ENCODE measurements at regions not wholly inside any gene's neighbourhood (a gene's known extent, or its start where the extent isn't known, plus 50 kb on each side); places are given as distances from the start of the nearest gene placed in this dataset.
"Not testable (repeated sequence)": the region's sequence is repeated elsewhere in the genome, so short reads cannot be mapped to it uniquely, and the experiment has no call there.

DNA sequence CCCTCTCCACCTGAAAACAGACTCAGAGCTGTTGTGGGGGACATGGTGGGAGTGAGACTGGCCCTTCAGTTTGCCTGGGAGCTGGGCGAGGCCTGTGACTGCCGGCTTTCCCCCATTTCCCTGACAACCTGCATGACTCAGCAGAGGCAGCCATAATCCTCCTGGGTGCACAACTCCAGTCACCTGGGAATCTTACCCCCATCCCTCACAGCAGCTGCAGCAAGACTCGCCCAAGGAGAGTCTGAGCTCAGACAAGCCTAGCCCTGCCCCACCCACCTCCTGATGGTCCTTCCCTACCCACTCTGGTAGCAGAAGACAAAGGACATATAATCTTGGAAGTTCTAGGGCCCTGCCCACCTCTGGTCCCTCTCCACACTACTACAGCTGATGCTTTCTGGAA, 207.3 kb upstream of the ARID2 start:
- no peaks in the 10 kb centered on the region for H3K36me3 ChIP-seq (ENCODE audit: control insufficient read depth in 2 of 2, insufficient read depth in 2 of 2, low read length in 2 of 2)
- no peak overlapping the region for H3K27ac ChIP-seq (ENCODE audit: low read length)
- no peak overlapping the region for H3K4me3 ChIP-seq (ENCODE audit: low read length in 2 of 2)
- H3K4me1 ChIP-seq (ENCODE audit: control insufficient read depth, insufficient read depth, low read length): no peaks in the 10 kb centered on the region
- no peak overlapping the region for H3K9ac ChIP-seq (ENCODE audit: low read length in 2 of 2)
- no peaks in the 10 kb centered on the region for H3K9me3 ChIP-seq (ENCODE audit: control insufficient read depth in 2 of 2, low read length in 2 of 2)
- no peaks in the 10 kb centered on the region for H3K27me3 ChIP-seq (ENCODE audit: control insufficient read depth in 1 of 2, insufficient read depth in 2 of 2, low read length in 2 of 2)

DNA sequence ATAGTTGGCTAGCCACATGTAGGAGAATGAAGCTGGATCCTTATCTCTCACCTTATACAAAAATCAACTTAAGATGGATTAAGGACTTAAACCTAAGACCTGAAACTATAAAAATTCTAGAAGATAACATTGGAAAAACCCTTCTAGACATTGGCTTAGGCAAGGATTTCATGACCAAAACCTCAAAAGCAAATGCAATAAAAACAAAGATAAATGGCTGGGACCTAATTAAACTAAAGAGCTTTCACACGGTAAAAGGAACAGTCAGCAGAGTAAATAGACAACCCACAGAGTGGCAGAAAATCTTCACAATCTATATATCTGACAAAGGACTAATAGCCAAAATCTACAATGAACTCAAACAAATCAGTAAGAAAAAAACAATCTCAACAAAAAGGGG, 202.7 kb upstream of the ARID2 start:
- H3K4me3 ChIP-seq (ENCODE audit: low read length in 2 of 2); H3K9me3 ChIP-seq (ENCODE audit: control insufficient read depth in 2 of 2, low read length in 2 of 2); H3K36me3 ChIP-seq (ENCODE audit: control insufficient read depth in 2 of 2, insufficient read depth in 2 of 2, low read length in 2 of 2); H3K27ac ChIP-seq (ENCODE audit: low read length); H3K4me1 ChIP-seq (ENCODE audit: control insufficient read depth, insufficient read depth, low read length); H3K27me3 ChIP-seq (ENCODE audit: control insufficient read depth in 1 of 2, insufficient read depth in 2 of 2, low read length in 2 of 2); H3K9ac ChIP-seq (ENCODE audit: low read length in 2 of 2): not testable (repeated sequence)

DNA sequence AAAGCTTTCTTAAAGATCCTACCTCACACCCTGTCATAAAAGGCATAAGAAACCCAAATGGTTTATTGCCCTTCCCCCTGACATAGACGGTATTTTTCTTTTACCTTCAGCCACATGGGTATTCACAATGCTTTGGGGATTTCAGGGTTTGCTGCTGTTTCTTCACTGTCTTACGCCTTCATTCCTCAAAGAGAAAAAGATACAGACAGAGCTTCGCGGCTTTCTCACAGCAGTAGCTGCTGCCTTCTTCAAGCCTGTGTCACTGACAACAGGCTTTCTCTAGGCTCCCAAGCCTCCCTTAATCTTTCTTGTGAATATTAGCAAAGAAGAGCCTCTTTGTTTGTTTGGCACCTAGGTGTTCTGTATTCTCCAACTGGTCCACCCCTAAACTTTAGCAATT, 197.4 kb upstream of the ARID2 start:
- Histone ChIP-seq H3K27ac (ENCODE audit: low read length) (no peak overlapping the region), H3K36me3 (ENCODE audit: control insufficient read depth in 2 of 2, insufficient read depth in 2 of 2, low read length in 2 of 2) (no peaks in the 10 kb centered on the region), H3K9ac (ENCODE audit: low read length in 2 of 2) (no peak overlapping the region), H3K4me3 (ENCODE audit: low read length in 2 of 2) (no peak overlapping the region), H3K27me3 (ENCODE audit: control insufficient read depth in 1 of 2, insufficient read depth in 2 of 2, low read length in 2 of 2) (no peaks in the 10 kb centered on the region), H3K4me1 (ENCODE audit: control insufficient read depth, insufficient read depth, low read length) (no peaks in the 10 kb centered on the region), H3K9me3 (ENCODE audit: control insufficient read depth in 2 of 2, low read length in 2 of 2) (no peaks in the 10 kb centered on the region)

DNA sequence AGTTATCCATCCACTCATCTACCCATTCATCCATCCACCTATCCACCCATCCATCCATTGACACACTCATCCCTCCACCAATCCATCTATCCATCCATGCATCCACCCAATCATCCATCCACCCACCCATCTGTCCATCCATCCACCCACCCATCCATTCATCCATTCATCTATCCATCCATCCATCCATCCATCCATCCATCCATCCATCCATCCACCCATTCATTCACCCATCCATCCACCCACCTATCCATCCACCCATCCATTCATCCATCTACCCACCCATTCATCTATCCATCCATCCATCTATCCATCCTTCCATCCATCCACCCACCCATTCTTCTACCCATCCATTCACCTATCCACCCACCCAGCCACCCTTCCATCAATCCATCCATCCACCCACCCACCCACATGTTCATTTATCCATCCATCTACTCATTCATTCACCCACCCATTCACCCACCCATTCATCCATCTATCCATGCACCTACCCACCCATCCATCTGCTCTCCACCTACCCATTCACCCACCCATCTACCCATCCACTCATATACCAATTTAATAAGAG, 193.8 kb upstream of the ARID2 start:
- Histone ChIP-seq H3K4me3 (ENCODE audit: low read length in 2 of 2) (no peak overlapping the region), H3K27ac (ENCODE audit: low read length) (no peak overlapping the region), H3K9me3 (ENCODE audit: control insufficient read depth in 2 of 2, low read length in 2 of 2) (no peaks in the 10 kb centered on the region), H3K4me1 (ENCODE audit: control insufficient read depth, insufficient read depth, low read length) (no peaks in the 10 kb centered on the region), H3K9ac (ENCODE audit: low read length in 2 of 2) (no peak overlapping the region), H3K27me3 (ENCODE audit: control insufficient read depth in 1 of 2, insufficient read depth in 2 of 2, low read length in 2 of 2) (no peaks in the 10 kb centered on the region), H3K36me3 (ENCODE audit: control insufficient read depth in 2 of 2, insufficient read depth in 2 of 2, low read length in 2 of 2) (no peaks in the 10 kb centered on the region)

DNA sequence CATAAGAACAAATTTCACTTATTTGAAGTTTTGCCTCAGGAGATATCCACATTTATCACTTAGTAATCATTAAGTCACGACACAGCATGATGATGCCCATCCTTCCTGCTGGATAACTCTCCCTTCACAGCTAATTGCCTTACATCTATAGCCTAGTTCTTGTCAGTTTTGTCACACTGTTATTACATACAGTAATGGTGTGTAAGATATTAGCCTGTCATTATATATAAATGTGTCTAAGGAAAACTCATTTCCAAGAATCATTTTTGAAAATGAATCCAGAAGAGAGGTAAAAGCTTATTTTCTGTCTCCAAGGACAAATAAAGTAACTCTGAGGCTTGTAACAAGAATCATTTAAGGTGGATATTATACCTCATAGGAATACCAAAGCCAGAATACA, 193.2 kb upstream of the ARID2 start:
- H3K27ac ChIP-seq (ENCODE audit: low read length): no peak overlapping the region
- H3K9me3 ChIP-seq (ENCODE audit: control insufficient read depth in 2 of 2, low read length in 2 of 2): no peaks in the 10 kb centered on the region
- H3K4me3 ChIP-seq (ENCODE audit: low read length in 2 of 2): no peak overlapping the region

DNA sequence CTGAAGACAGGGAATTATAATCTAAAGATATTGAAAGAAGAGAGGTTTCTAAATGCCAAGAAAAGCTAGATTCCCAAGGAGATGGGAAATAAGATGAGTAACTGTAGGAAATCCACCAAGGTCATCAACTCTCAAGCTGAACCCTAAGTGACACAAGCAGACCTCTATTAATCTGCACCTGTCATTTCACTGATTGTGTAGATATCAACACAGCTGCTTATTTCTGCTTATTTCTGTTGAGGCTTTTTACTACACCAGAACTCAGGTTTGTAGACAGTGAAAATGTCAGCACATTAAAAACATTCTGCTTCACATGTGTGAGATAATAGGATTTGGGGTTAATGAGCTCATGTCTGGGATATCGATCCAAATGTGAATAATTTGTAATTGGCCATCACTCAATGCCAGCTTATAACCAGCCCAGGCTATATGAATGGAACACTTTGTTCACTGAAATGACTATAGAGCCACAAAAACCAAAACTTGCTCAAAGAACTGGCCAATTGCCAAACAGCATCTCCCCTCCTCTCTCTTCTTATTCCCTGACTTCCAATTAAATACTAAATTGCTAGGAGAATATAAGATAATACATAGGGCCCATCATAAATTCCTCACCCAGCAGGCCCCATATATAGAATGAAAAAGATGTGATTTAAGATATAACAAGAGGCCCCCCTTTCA, 188.7 kb upstream of the ARID2 start:
- Histone ChIP-seq H3K27me3 (ENCODE audit: control insufficient read depth in 1 of 2, insufficient read depth in 2 of 2, low read length in 2 of 2) (no peaks in the 10 kb centered on the region), H3K9ac (ENCODE audit: low read length in 2 of 2) (no peak overlapping the region)

More for the DNA sequence above, 193.2 kb upstream of the ARID2 start:
- Histone ChIP-seq H3K4me1 (ENCODE audit: control insufficient read depth, insufficient read depth, low read length) (no peaks in the 10 kb centered on the region), H3K36me3 (ENCODE audit: control insufficient read depth in 2 of 2, insufficient read depth in 2 of 2, low read length in 2 of 2) (no peaks in the 10 kb centered on the region), H3K27me3 (ENCODE audit: control insufficient read depth in 1 of 2, insufficient read depth in 2 of 2, low read length in 2 of 2) (no peaks in the 10 kb centered on the region), H3K9ac (ENCODE audit: low read length in 2 of 2) (no peak overlapping the region)

DNA sequence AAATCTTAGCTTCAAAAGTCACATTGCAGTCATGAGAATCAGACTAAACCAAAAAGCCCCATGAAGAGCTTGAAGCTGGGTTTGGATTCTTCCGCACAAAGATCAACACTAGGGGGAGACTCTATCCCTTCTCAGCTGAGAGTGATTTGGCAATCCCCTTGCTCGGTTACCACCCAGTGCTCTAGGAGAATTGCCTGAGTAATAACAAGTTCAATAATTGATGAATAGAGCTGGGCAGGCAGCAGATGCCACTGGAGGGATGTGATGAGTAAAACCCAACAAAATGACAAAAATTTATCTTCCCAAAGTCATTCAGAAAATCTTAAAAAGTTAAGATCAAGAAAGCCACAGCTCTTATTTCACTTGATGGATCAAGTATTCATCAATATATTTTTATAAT, 185.6 kb upstream of the ARID2 start:
- Histone ChIP-seq H3K27ac (ENCODE audit: low read length) (no peak overlapping the region), H3K27me3 (ENCODE audit: control insufficient read depth in 1 of 2, insufficient read depth in 2 of 2, low read length in 2 of 2) (no peaks in the 10 kb centered on the region), H3K4me3 (ENCODE audit: low read length in 2 of 2) (no peak overlapping the region), H3K36me3 (ENCODE audit: control insufficient read depth in 2 of 2, insufficient read depth in 2 of 2, low read length in 2 of 2) (no peaks in the 10 kb centered on the region), H3K9me3 (ENCODE audit: control insufficient read depth in 2 of 2, low read length in 2 of 2) (no peaks in the 10 kb centered on the region), H3K9ac (ENCODE audit: low read length in 2 of 2) (no peak overlapping the region), H3K4me1 (ENCODE audit: control insufficient read depth, insufficient read depth, low read length) (no peaks in the 10 kb centered on the region)

More for the DNA sequence above, 188.7 kb upstream of the ARID2 start:
- Histone ChIP-seq H3K9me3 (ENCODE audit: control insufficient read depth in 2 of 2, low read length in 2 of 2) (no peaks in the 10 kb centered on the region), H3K27ac (ENCODE audit: low read length) (no peak overlapping the region), H3K4me1 (ENCODE audit: control insufficient read depth, insufficient read depth, low read length) (no peaks in the 10 kb centered on the region), H3K4me3 (ENCODE audit: low read length in 2 of 2) (no peak overlapping the region), H3K36me3 (ENCODE audit: control insufficient read depth in 2 of 2, insufficient read depth in 2 of 2, low read length in 2 of 2) (no peaks in the 10 kb centered on the region)

DNA sequence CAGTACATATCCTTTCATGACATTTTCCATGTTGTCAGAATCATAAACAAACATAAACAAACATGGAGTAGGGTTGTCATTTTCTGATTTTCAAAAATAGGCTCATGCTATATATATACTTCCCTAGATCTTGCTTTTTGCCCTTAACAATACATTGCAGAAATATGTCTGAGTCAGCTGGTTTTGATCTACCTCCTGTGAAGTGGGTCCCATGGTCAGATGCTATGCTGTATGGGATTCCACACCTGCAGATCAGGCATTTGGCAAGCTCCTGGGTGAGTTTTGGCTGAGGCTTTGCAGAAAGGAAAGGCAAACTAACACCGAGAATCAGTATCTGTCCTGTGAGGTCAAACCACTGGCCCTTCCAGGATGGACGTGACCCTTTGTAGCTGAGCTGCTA, 183.0 kb upstream of the ARID2 start:
- H3K36me3 ChIP-seq (ENCODE audit: control insufficient read depth in 2 of 2, insufficient read depth in 2 of 2, low read length in 2 of 2): no peaks in the 10 kb centered on the region
- H3K27ac ChIP-seq (ENCODE audit: low read length): no peak overlapping the region
- no peaks in the 10 kb centered on the region for H3K9me3 ChIP-seq (ENCODE audit: control insufficient read depth in 2 of 2, low read length in 2 of 2)
- no peak overlapping the region for H3K9ac ChIP-seq (ENCODE audit: low read length in 2 of 2)
- no peaks in the 10 kb centered on the region for H3K4me1 ChIP-seq (ENCODE audit: control insufficient read depth, insufficient read depth, low read length)
- no peaks in the 10 kb centered on the region for H3K27me3 ChIP-seq (ENCODE audit: control insufficient read depth in 1 of 2, insufficient read depth in 2 of 2, low read length in 2 of 2)
- H3K4me3 ChIP-seq (ENCODE audit: low read length in 2 of 2): no peak overlapping the region

DNA sequence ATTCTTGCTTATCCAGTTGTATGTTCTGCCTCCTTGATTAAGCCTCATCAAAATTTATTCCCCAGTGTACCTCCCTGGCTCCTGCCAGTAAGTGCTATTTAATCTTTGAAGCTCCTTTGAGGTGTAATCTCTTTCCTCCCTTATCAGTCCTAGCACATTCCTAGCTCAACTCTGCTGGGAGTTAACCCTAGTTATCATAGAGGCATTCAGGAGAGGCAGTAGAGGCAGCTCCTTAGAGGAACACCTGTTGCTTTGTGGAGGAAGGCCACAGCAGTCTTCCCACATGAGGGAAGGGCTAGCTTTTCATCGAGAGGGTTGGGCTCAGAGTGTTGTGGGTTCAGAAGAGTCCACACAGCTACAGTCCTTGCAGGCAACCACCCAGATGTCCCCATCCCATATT, 182.4 kb upstream of the ARID2 start:
- H3K4me1 ChIP-seq (ENCODE audit: control insufficient read depth, insufficient read depth, low read length): no peaks in the 10 kb centered on the region
- H3K27me3 ChIP-seq (ENCODE audit: control insufficient read depth in 1 of 2, insufficient read depth in 2 of 2, low read length in 2 of 2): no peaks in the 10 kb centered on the region
- H3K4me3 ChIP-seq (ENCODE audit: low read length in 2 of 2): no peak overlapping the region
- no peaks in the 10 kb centered on the region for H3K9me3 ChIP-seq (ENCODE audit: control insufficient read depth in 2 of 2, low read length in 2 of 2)
- H3K36me3 ChIP-seq (ENCODE audit: control insufficient read depth in 2 of 2, insufficient read depth in 2 of 2, low read length in 2 of 2): no peaks in the 10 kb centered on the region
- H3K9ac ChIP-seq (ENCODE audit: low read length in 2 of 2): no peak overlapping the region
- no peak overlapping the region for H3K27ac ChIP-seq (ENCODE audit: low read length)

DNA sequence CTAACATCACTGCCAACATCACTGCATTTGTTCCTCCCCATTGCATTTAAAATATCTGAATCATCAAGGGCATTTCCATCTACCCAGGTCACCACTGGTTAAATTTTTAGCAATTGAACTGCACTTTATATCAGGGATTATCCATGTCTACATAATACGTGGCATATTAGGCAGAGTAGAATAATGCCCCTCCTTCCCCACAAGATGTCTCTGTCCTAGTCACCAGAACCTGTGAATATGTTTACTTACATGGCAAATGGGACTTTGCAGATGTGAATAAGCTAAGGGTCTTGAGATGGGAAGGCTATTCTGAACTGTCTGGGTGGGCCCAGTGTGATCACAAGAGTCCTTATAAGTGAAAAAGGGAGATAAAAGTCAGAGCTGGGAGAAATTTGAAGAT, 181.7 kb upstream of the ARID2 start:
- no peak overlapping the region for H3K27ac ChIP-seq (ENCODE audit: low read length)
- H3K9ac ChIP-seq (ENCODE audit: low read length in 2 of 2): no peak overlapping the region
- no peaks in the 10 kb centered on the region for H3K4me1 ChIP-seq (ENCODE audit: control insufficient read depth, insufficient read depth, low read length)
- no peaks in the 10 kb centered on the region for H3K9me3 ChIP-seq (ENCODE audit: control insufficient read depth in 2 of 2, low read length in 2 of 2)
- no peaks in the 10 kb centered on the region for H3K27me3 ChIP-seq (ENCODE audit: control insufficient read depth in 1 of 2, insufficient read depth in 2 of 2, low read length in 2 of 2)
- H3K36me3 ChIP-seq (ENCODE audit: control insufficient read depth in 2 of 2, insufficient read depth in 2 of 2, low read length in 2 of 2): no peaks in the 10 kb centered on the region
- no peak overlapping the region for H3K4me3 ChIP-seq (ENCODE audit: low read length in 2 of 2)

DNA sequence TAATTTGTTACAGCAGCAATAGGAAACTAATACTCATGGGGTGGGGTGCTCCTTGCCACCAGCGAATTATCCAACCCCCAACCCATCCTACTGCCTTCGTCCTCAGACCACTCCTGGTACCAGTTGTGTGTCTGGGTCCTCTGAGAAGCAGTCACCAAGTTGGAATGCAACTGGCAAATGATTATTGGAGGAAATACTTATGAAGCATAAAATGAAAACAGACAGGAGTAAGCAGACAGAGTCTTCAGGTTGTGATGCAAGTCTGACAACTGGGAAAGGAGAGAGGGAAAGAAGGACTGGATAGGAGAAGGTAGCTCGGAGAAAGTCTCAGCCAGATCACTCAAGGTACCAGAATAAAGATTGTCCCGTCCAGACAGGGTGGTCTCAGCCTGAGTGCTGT, 181.1 kb upstream of the ARID2 start:
- Histone ChIP-seq H3K9me3 (ENCODE audit: control insufficient read depth in 2 of 2, low read length in 2 of 2) (no peaks in the 10 kb centered on the region), H3K27me3 (ENCODE audit: control insufficient read depth in 1 of 2, insufficient read depth in 2 of 2, low read length in 2 of 2) (no peaks in the 10 kb centered on the region), H3K9ac (ENCODE audit: low read length in 2 of 2) (no peak overlapping the region), H3K27ac (ENCODE audit: low read length) (no peak overlapping the region), H3K36me3 (ENCODE audit: control insufficient read depth in 2 of 2, insufficient read depth in 2 of 2, low read length in 2 of 2) (no peaks in the 10 kb centered on the region), H3K4me3 (ENCODE audit: low read length in 2 of 2) (no peak overlapping the region), H3K4me1 (ENCODE audit: control insufficient read depth, insufficient read depth, low read length) (no peaks in the 10 kb centered on the region)

Measured in stomach smooth muscle (tissue), 2 donors.